HCT116 (cell line): ENCODE measurements at regions not wholly inside any gene's neighbourhood (a gene's known extent, or its start where the extent isn't known, plus 50 kb on each side); places are given as distances from the start of the nearest gene placed in this dataset.

ENCODE experiments used
- EZH2phosphoT487 ChIP-seq: fragments of 200-600 bp; IDR thresholded peaks from 2 replicates; pipeline ENCODE4 v1.6.1; 2018; ENCODE audit warnings: antibody characterized with exemption, borderline replicate concordance
- POLR2A ChIP-seq: IDR thresholded peaks from 2 replicates; pipeline ENCODE4 v1.7.0; 2011; ENCODE audit warnings: borderline replicate concordance; ENCODE audit not compliant: insufficient read depth, insufficient read length; ENCODE audit errors: extremely low read depth
- POLR2AphosphoS5 ChIP-seq: IDR thresholded peaks from 2 replicates; pipeline ENCODE4 v1.6.1; 2011; ENCODE audit warnings: mild to moderate bottlenecking, low read depth, low read length, moderate library complexity
- RAD21 ChIP-seq: IDR thresholded peaks from 2 replicates; pipeline ENCODE4 v1.6.1; 2012; ENCODE audit warnings: low read depth, mild to moderate bottlenecking
- SIN3A ChIP-seq: IDR thresholded peaks from 2 replicates; pipeline ENCODE4 v1.6.1; 2012; ENCODE audit warnings: low read depth
- TF ChIP-seq, protein P1 (sequence below), 3 experiments: fragments of 200-600 bp in 1 of 3; sonication (generic) in 1 of 3; IDR thresholded peaks in 2 of 3; conservative IDR thresholded peaks in 1 of 3; 2 replicates each; pipeline ENCODE4 v1.5.1; 2012 to 2017; ENCODE audit warnings: low read depth in 2 of 3, low read length in 2 of 3, antibody characterized with exemption in 1 of 3, borderline replicate concordance in 1 of 3, control low read depth in 1 of 3, mild to moderate bottlenecking in 1 of 3, mixed read lengths in 1 of 3, mixed run types in 1 of 3, moderate library complexity in 1 of 3; ENCODE audit not compliant: insufficient read depth in 1 of 3

DNA sequence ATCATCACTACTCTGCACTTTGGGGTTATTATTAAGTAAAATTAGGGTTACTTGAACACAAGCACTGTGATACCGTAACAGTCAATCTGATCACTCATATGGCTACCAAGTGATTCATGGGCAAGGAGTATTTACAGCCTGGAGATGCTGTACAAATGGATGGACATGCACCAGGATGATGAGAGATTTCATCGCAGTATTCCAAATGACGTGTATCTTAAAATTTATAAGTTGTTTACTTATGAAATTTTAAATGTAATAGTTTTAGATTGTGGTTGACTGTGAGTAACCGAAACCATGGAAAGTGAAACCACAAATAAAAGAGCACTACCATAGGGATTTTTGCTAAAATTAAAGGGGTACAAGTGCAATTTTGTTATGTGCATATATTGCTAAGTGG, 462.2 kb upstream of the PTGER4 start:
- TF ChIP-seq SIN3A (no peak), POLR2A (no peak), EZH2phosphoT487 (no peak), POLR2AphosphoS5 (no peak), RAD21 (no peak)
- TF ChIP-seq, protein P1, sequence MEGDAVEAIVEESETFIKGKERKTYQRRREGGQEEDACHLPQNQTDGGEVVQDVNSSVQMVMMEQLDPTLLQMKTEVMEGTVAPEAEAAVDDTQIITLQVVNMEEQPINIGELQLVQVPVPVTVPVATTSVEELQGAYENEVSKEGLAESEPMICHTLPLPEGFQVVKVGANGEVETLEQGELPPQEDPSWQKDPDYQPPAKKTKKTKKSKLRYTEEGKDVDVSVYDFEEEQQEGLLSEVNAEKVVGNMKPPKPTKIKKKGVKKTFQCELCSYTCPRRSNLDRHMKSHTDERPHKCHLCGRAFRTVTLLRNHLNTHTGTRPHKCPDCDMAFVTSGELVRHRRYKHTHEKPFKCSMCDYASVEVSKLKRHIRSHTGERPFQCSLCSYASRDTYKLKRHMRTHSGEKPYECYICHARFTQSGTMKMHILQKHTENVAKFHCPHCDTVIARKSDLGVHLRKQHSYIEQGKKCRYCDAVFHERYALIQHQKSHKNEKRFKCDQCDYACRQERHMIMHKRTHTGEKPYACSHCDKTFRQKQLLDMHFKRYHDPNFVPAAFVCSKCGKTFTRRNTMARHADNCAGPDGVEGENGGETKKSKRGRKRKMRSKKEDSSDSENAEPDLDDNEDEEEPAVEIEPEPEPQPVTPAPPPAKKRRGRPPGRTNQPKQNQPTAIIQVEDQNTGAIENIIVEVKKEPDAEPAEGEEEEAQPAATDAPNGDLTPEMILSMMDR (IDR thresholded peaks at IDR 0.05 in 2 of 3, conservative IDR thresholded peaks at IDR 0.05 in 1 of 3; ENCODE audit: borderline replicate concordance in 1 of 3, insufficient read depth in 1 of 3, low read depth in 2 of 3, low read length in 2 of 3) = no peak
